SK-N-SH (cell line): ENCODE measurements at regions not wholly inside any gene's neighbourhood (a gene's known extent, or its start where the extent isn't known, plus 50 kb on each side); places are given as distances from the start of the nearest gene placed in this dataset.

Source experiments
- CTCF ChIA-PET: fragments of 300-600, 350-600 bp; formaldehyde crosslinking; extraction: SDS; loops from one replicate; lab custom pipeline; 2021; lab: Yijun Ruan, JAX
- POLR2A ChIA-PET: fragments of 350-600 bp; sonication (Branson Sonifier 250); formaldehyde crosslinking; extraction: SDS; loops from one replicate; lab custom pipeline; 2020; ENCODE audit warnings: antibody characterized with exemption, inconsistent platforms; lab: Yijun Ruan, JAX
- DNase-seq: peaks from one replicate; pipeline ENCODE4 v3.0.0; 2012
- H2AFZ ChIP-seq: fragments of 200-600 bp; sonication (generic); 2 replicates; pipeline ENCODE4 v1.8.1; 2016; ENCODE audit warnings: antibody characterized with exemption, mild to moderate bottlenecking, low read depth
- H3F3A ChIP-seq: fragments of 200-600 bp; sonication (generic); replicated peaks from 2 replicates; pipeline ENCODE3; 2016; ENCODE audit warnings: antibody characterized with exemption, mild to moderate bottlenecking; ENCODE audit not compliant: insufficient read depth
- H3K27ac ChIP-seq, 2 experiments: fragments of 200-500 bp in 1 of 2; fragments of 200-600 bp in 1 of 2; sonication (Bioruptor generic) in 1 of 2; sonication (generic), shearing (Covaris generic) in 1 of 2; 2 replicates each; pipeline versions ENCODE4 v1.5.1 to v1.6.1; 2014 to 2016; ENCODE audit warnings: low read depth in 2 of 2, inconsistent platforms in 1 of 2, low read length in 1 of 2, mild to moderate bottlenecking in 1 of 2, mixed read lengths in 1 of 2
- H3K27me3 ChIP-seq: fragments of 200-600 bp; sonication (generic), shearing (Covaris generic); 2 replicates; pipeline ENCODE4 v1.6.1; 2016; ENCODE audit warnings: mixed run types; ENCODE audit not compliant: insufficient read depth
- H3K36me3 ChIP-seq, 2 experiments: fragments of 200-500 bp in 1 of 2; fragments of 200-600 bp in 1 of 2; sonication (Bioruptor generic) in 1 of 2; sonication (generic) in 1 of 2; replicated peaks in 1 of 2; 2 replicates each; pipeline versions ENCODE3 to v1.5.1; 2014 to 2016; ENCODE audit warnings: low read length in 1 of 2, mild to moderate bottlenecking in 1 of 2; ENCODE audit not compliant: insufficient read depth in 2 of 2, control insufficient read depth in 1 of 2
- H3K4me1 ChIP-seq, 2 experiments: fragments of 200-500 bp in 1 of 2; fragments of 200-600 bp in 1 of 2; sonication (Bioruptor generic) in 1 of 2; sonication (generic), shearing (Covaris generic) in 1 of 2; 2 replicates each; pipeline versions ENCODE4 v1.5.1 to v1.6.1; 2014 to 2016; ENCODE audit warnings: low read depth in 1 of 2, low read length in 1 of 2, mixed run types in 1 of 2; ENCODE audit not compliant: insufficient read depth in 2 of 2, control insufficient read depth in 1 of 2
- H3K4me2 ChIP-seq: fragments of 200-600 bp; sonication (generic), shearing (Covaris generic); 2 replicates; pipeline ENCODE4 v1.6.1; 2017; ENCODE audit warnings: mixed run types
- H3K4me3 ChIP-seq, 2 experiments: fragments of 200-500 bp in 1 of 2; fragments of 200-600 bp in 1 of 2; sonication (Bioruptor generic) in 1 of 2; sonication (generic), shearing (Covaris generic) in 1 of 2; 2 replicates each; pipeline versions ENCODE4 v1.5.1 to v1.8.1; 2014 to 2016; ENCODE audit warnings: low read depth in 2 of 2, inconsistent platforms in 1 of 2, low read length in 1 of 2, mild to moderate bottlenecking in 1 of 2, mixed read lengths in 1 of 2, moderate library complexity in 1 of 2
- H3K79me2 ChIP-seq: fragments of 200-600 bp; sonication (generic); 2 replicates; pipeline ENCODE4 v1.8.1; 2017; ENCODE audit warnings: mild to moderate bottlenecking; ENCODE audit not compliant: insufficient read depth
- H3K9ac ChIP-seq: fragments of 200-600 bp; sonication (generic); 2 replicates; pipeline ENCODE4 v1.6.1; 2017; ENCODE audit warnings: mixed run types
- H3K9me2 ChIP-seq: fragments of 200-600 bp; sonication (generic); 2 replicates; pipeline ENCODE4 v1.6.1; 2017; ENCODE audit warnings: mixed run types
- H3K9me3 ChIP-seq: fragments of 200-600 bp; sonication (generic); 2 replicates; pipeline ENCODE4 v1.6.1; 2017; ENCODE audit warnings: mixed run types, mild to moderate bottlenecking, moderate library complexity
- H4K20me1 ChIP-seq: fragments of 200-600 bp; sonication (generic); 2 replicates; pipeline ENCODE4 v1.6.1; 2017; ENCODE audit warnings: mild to moderate bottlenecking, mixed run types; ENCODE audit not compliant: insufficient read depth
- ELF1 ChIP-seq: IDR thresholded peaks from 2 replicates; pipeline ENCODE4 v1.4.0; 2012
- EZH2phosphoT487 ChIP-seq: fragments of 200-600 bp; sonication (generic); IDR thresholded peaks from 2 replicates; pipeline ENCODE4 v1.6.1; 2017; ENCODE audit warnings: low read depth, mixed run types, mild to moderate bottlenecking, antibody characterized with exemption, moderate library complexity, borderline replicate concordance
- FOSL2 ChIP-seq: IDR thresholded peaks from 2 replicates; pipeline ENCODE4 v1.4.0; 2012; ENCODE audit warnings: low read depth, mild to moderate bottlenecking, moderate library complexity, borderline replicate concordance
- FOXM1 ChIP-seq: IDR thresholded peaks from 2 replicates; pipeline ENCODE4 v1.4.0; 2012; ENCODE audit warnings: low read depth, mild to moderate bottlenecking
- GABPA ChIP-seq: IDR thresholded peaks from 2 replicates; pipeline ENCODE4 v1.4.0; 2012; ENCODE audit warnings: low read depth, mild to moderate bottlenecking
- GATA2 ChIP-seq: sonication (generic); formaldehyde crosslinking; IDR thresholded peaks from 2 replicates; pipeline ENCODE4 v1.5.0; 2020; ENCODE audit warnings: mild to moderate bottlenecking, missing genetic modification reagents
- MEF2A ChIP-seq: IDR thresholded peaks from 2 replicates; pipeline ENCODE4 v1.4.0; 2012; ENCODE audit warnings: low read depth, borderline replicate concordance
- POLR2AphosphoS5 ChIP-seq: IDR thresholded peaks from 2 replicates; pipeline ENCODE4 v1.6.1; 2012; ENCODE audit warnings: low read depth, low read length
- RAD21 ChIP-seq: IDR thresholded peaks from 2 replicates; pipeline ENCODE4 v1.6.1; 2012; ENCODE audit warnings: mild to moderate bottlenecking, low read length
- RCOR1 ChIP-seq: fragments of 150-350 bp; IDR thresholded peaks from 2 replicates; pipeline ENCODE4 v1.6.1; 2017; ENCODE audit warnings: antibody characterized with exemption, low read length
- RXRA ChIP-seq: IDR thresholded peaks from 2 replicates; pipeline ENCODE4 v1.4.0; 2012; ENCODE audit warnings: low read depth, mild to moderate bottlenecking, borderline replicate concordance
- SIN3A ChIP-seq: IDR thresholded peaks from 2 replicates; pipeline ENCODE4 v1.6.1; 2012; ENCODE audit warnings: low read depth, mild to moderate bottlenecking, low read length, moderate library complexity, borderline replicate concordance
- SMC3 ChIP-seq: IDR thresholded peaks from 2 replicates; pipeline ENCODE4 v1.6.1; 2012; ENCODE audit warnings: low read depth, low read length, improper control_type of control experiment
- TAF1 ChIP-seq: IDR thresholded peaks from 2 replicates; pipeline ENCODE4 v1.6.1; 2012; ENCODE audit warnings: low read depth, mild to moderate bottlenecking, low read length, moderate library complexity, borderline replicate concordance
- YY1 ChIP-seq: IDR thresholded peaks from 2 replicates; pipeline ENCODE4 v1.4.0; 2012; ENCODE audit warnings: low read depth, mild to moderate bottlenecking
- WGBS: methylation state at CpG from one replicate; pipeline ENCODE4 v1.1.6; 2017; ENCODE audit warnings: low lambda C conversion rate; 5-methylcytosine and 5-hydroxymethylcytosine counted together
- TF ChIP-seq, protein P1 (sequence below): IDR thresholded peaks from 2 replicates; pipeline ENCODE4 v1.4.0; 2012; ENCODE audit warnings: low read depth
- TF ChIP-seq, protein P2 (sequence below): IDR thresholded peaks from 2 replicates; pipeline ENCODE4 v1.4.0; 2012; ENCODE audit warnings: low read depth, borderline replicate concordance
- TF ChIP-seq, protein P3 (sequence below): IDR thresholded peaks from 2 replicates; pipeline ENCODE4 v1.4.0; 2012; ENCODE audit warnings: low read depth, borderline replicate concordance
- TF ChIP-seq, protein P4 (sequence below): IDR thresholded peaks from 2 replicates; pipeline ENCODE4; 2012

DNA sequence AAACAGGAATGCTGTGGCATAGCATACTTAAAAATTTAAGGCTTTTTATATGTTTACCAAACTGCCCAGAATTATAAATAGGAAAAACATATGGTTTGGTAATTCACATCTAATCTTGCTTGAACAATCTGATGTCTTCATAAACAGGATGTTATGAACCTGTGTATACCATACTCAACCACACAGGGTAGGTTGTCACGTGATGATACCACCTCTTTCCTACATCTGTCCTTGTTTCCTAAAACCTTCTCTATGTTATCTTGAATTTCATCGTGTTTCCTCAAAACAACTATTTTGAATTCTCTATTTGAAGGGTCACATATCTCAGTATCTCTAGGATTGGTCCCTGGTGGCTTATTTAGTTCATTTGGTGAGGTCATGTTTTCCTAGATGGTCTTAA is 631.0 kb upstream of the PKN2 start:
- Histone ChIP-seq H3K9me2 (no peaks in the 10 kb centered on the region), H4K20me1 (no peaks in the 10 kb centered on the region), H3K4me3 (no peak overlapping the region), H3K4me2 (no peak overlapping the region), H3K36me3 (no peaks in the 10 kb centered on the region), H3K4me1 (no peaks in the 10 kb centered on the region; a peak in 1 of 4 replicates), H2AFZ (no peak overlapping the region), H3F3A (no peaks in the 10 kb centered on the region), H3K9ac (no peak overlapping the region), H3K27ac (no peak overlapping the region), H3K79me2 (no peaks in the 10 kb centered on the region), H3K27me3 (no peaks in the 10 kb centered on the region), H3K9me3 (no peaks in the 10 kb centered on the region)
- 66% methylated on average over 2 of the region's 2 CpGs for WGBS
- no peak for DNase-seq
- POLR2A ChIA-PET = no interaction called here
- TF ChIP-seq EZH2phosphoT487 = no peak
- TF ChIP-seq, protein P1, sequence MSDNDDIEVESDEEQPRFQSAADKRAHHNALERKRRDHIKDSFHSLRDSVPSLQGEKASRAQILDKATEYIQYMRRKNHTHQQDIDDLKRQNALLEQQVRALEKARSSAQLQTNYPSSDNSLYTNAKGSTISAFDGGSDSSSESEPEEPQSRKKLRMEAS = no peak
- TF ChIP-seq ELF1 = no peak
- TF ChIP-seq, protein P2, sequence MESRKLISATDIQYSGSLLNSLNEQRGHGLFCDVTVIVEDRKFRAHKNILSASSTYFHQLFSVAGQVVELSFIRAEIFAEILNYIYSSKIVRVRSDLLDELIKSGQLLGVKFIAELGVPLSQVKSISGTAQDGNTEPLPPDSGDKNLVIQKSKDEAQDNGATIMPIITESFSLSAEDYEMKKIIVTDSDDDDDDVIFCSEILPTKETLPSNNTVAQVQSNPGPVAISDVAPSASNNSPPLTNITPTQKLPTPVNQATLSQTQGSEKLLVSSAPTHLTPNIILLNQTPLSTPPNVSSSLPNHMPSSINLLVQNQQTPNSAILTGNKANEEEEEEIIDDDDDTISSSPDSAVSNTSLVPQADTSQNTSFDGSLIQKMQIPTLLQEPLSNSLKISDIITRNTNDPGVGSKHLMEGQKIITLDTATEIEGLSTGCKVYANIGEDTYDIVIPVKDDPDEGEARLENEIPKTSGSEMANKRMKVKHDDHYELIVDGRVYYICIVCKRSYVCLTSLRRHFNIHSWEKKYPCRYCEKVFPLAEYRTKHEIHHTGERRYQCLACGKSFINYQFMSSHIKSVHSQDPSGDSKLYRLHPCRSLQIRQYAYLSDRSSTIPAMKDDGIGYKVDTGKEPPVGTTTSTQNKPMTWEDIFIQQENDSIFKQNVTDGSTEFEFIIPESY = no peak
- no peak for TF ChIP-seq TAF1
- no peak for TF ChIP-seq RXRA
- TF ChIP-seq POLR2AphosphoS5 = no peak
- TF ChIP-seq GABPA = no peak
- no peak for TF ChIP-seq FOXM1
- no peak for TF ChIP-seq YY1
- TF ChIP-seq SIN3A = no peak
- no peak for TF ChIP-seq SMC3
- TF ChIP-seq GATA2 = no peak
- no peak for TF ChIP-seq RAD21
- TF ChIP-seq, protein P3, sequence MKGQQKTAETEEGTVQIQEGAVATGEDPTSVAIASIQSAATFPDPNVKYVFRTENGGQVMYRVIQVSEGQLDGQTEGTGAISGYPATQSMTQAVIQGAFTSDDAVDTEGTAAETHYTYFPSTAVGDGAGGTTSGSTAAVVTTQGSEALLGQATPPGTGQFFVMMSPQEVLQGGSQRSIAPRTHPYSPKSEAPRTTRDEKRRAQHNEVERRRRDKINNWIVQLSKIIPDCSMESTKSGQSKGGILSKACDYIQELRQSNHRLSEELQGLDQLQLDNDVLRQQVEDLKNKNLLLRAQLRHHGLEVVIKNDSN = no peak
- TF ChIP-seq FOSL2 = no peak
- TF ChIP-seq MEF2A = no peak
- TF ChIP-seq, protein P4, sequence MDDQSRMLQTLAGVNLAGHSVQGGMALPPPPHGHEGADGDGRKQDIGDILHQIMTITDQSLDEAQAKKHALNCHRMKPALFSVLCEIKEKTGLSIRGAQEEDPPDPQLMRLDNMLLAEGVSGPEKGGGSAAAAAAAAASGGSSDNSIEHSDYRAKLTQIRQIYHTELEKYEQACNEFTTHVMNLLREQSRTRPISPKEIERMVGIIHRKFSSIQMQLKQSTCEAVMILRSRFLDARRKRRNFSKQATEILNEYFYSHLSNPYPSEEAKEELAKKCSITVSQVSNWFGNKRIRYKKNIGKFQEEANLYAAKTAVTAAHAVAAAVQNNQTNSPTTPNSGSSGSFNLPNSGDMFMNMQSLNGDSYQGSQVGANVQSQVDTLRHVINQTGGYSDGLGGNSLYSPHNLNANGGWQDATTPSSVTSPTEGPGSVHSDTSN = no peak
- TF ChIP-seq RCOR1 = no peak
- CTCF ChIA-PET = no interaction called here
